ENCODE measurements at regions not wholly inside any gene's neighbourhood (a gene's known extent, or its start where the extent isn't known, plus 50 kb on each side); places are given as distances from the start of the nearest gene placed in this dataset.
"Not testable (repeated sequence)": the region's sequence is repeated elsewhere in the genome, so short reads cannot be mapped to it uniquely, and the experiment has no call there.

DNA sequence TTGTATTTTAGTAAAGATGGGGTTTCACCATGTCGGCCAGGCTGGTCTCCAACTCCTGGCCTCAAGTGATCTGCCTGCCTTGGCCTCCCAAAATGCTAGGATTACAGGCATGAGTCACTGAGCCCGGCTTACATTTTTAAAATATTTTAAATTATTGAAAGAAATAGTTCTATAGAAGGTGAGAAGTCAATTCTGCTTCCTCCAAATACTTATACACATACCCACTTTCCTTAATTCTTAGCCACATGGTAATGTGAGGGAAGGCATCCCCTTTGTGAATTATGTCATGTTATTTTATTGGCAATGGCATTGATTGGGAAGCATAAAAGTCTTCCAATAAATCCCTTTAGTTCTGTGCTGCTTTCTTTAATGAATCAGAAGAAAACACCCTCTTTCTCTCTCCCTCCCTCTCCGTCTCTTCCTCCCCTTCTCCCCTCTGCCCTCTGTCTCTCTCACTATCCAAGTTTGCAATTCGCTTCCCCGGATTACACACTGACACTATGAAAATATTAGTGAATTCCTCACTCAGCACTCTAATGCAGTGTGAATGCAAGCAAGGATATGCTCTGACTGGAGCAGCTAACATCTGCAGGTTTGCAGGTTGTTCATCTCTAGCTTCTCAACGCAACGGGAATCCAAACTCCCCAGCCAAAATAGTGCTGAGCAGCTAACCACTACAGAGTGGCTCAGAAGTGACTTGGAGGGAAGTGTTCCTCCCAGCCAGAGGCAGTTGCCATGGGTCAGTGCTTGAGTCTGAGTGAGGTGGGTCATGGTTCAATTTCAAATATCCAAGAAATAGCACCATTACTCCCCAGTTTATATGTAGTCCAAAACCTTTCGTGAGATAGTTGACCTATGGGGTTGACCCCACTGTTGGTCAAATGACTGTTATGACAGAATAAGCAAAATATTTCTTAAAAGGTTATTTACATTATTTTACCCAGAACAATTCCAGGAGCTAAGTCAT, 77.8 kb upstream of the CD55 start:
- no peak for DNase-seq

DNA sequence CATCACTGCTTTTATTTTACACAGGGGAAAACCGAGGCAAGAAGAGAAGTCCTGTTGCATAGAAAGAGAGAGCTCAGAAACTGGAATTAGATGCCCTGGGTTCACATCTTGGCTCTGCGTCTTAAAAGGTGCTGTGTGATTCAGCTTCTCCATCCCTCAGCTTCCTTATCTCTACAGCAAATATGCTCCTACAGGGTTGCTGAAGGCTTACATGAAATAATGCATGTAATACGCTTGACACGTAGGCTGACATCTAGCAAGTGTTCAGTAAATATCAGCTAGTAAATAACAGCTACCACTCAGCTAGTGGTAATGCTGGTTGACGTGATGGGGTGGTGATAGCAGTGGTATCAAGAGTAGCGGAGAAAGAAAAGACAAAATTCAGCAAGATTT, 77.1 kb upstream of the CD55 start:
- DNase-seq, result no peak

DNA sequence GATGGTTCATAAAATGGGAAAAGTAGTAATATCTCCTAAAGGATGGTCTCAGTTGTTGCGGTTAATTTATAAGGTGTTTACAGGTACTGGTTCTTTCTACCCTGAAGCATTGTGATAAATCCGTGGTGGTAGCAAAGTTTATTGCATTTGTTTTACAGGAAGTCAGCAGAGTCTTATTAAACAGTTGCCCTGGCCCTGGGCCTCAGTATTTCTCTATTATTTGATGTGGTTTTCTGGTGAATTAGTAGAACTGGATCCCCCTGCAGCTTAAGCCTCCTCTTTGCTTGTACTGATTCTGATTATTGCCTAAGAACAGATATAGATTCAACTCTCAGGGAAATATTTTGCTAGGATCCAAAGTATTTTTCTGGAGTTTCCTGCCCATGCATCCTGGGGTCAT, 76.4 kb upstream of the CD55 start:
- no peak for DNase-seq

DNA sequence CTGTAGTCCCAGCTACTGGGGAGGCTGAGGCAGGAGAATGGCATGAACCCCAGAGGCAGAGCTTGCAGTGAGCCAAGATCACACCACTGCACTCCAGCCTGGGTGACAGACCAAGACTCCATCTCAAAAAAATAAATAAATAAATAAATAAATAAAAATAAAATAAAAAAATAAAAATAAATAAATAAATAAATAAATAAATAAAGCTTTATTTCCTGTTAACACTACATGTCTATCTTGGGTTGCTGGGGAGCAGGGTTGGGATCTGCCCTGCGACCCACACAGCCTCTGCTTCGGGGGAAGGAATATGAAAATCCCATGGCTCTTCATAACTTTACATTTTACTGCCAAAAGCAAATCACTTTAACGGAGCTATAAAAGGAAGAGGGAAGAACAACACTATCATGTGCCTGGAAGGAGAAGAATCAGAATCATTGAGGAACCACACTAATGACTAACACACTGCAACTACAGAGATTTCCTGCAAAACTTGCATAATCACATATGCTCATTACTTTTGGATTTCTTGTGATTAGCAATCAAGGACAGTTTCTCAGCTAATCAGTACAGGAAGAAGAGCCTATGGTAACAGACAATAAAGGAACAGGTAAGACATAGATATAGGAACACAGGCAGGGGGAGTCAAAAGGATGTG, 72.8 kb upstream of the CD55 start:
- no peak for DNase-seq

DNA sequence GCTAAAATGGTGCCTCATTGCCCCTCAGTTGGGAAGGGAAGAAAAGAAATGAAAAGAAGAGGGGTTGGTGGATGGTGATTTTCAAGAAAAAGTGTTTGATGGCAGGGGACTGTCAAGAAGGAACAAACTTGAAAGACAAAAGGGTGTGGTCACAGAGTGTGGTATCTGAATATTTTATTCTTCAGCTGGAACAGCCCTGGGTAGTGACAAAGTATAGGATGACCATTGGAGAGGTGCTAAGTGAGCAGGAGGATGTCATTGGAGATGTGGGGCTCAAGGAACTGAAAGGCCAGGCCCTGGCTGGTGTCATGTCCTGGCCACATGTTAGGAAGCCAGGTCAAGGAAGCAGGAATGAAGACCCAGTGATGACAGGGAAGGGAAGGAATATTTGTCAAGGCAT, 71.0 kb upstream of the CD55 start:
- DNase-seq, result no peak

DNA sequence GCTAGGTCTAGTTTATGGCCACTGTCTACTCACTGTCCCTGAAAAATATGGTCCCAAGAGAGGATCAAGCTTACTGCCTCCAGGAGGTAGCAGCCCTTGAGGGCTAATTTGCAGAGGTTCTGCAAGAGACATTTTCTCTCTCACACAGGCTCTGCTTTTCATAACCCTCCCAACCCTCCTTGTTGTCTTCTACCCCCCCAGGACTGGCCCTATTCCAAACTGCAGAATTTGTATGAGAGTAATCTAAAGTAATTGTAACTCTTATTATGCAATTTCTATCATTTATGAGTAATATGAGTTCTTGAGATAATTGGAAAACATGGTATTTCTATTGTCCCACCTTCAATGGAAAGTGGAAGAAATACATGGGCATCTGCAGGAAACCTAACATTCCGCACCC, 70.4 kb upstream of the CD55 start:
- DNase-seq, result no peak

DNA sequence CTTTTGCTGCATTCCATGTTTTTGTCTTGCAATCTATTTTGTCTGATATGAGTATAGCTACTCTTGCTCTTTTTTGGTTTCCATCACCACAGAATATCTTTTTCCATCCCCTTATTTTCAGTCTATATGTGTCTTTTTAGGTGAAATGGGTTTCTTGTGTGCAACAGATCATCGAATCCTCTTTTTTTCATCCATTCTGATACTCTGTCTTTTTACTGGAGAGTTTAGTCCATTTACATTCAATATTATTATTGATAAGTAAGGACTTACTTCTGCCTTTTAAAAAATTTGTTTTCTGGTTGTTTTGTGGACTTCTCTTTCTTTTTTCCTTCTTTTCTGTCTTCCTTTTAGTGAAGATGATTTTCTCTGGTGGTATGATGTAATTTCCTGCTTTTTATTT, 64.6 kb upstream of the CD55 start:
- no peak for DNase-seq

DNA sequence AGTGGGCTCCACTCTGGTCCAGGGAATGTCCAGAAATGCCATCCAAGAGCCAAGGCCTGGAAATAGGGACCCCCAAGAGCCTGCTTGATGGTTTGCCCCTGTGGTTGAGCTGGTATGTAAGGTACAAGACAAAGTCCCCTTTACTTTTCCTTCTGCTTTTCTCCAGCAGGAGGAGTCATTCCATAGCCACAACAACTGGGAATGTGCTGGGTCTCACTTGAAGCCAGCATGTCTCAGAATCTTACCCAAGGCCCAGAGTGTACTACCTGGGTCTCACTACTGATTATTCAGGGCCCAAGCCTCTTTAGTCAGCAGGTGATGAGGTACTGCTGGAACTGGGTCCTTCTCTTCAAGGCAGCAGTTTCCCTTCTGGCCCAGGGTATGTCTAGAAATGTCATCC, 62.1 kb upstream of the CD55 start:
- DNase-seq, result no peak

DNA sequence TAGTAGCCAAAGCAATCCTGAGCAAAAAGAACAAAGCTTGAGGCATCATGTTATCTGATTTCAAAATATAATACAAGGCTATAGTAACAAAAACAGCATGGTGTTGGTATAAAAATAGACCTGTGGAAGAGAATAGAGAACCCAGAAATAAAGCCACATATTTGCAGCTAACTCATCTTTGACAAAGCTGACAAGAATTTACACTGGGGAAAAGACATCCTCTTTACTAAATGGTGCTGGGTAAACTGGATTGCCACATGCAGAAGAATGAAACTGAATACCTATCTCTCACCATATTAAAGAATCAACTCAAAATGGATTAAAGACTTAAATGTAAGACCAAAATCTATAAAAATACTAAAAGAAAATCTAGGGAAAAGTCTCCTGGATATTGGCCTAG, 59.5 kb upstream of the CD55 start:
- no peak for DNase-seq

DNA sequence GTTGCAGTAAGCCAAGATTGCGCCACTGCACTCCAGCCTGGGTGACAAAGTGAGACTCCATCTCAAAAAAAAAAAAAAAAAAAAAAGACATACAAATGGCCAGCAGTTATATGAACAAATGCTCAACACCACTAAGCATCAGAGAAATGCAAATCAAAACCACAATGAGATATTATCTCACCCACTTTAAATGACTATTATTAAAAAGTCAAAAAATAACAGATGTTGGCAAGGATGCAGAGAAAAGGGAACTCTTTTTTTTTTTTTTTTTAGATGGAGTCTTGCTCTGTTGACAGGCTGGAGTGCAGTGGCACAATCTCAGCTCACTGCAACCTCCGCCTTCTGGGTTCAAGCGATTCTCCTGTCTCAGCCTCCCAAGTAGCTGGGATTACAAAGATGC, 58.6 kb upstream of the CD55 start:
- DNase-seq, result not testable (repeated sequence)

DNA sequence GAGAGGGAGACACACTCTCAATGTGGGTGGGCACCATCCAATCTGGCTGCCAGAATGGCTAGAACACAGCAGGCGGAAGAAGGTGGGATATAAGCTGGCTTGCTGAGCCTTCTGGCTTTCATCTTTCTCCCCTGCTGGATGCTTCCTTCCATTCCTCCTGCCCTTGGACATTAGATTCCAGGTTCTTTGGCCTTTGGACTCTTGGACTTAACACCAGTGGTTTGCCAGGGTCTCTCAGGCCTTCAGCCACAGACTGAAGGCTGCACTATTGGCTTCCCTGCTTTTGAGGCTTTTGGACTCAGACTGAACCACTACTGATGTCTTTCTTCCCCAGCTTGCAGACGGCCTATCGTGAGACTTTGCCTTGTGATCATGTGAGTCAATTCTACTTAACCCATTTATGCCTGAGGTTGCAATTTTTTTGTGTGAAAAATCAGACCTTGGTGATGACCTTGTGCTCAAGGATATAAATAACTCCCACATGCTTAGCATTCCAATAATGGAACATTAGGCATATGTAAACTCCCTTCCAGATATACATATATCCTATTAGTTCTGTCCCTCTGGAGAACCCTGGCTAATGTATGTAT, 56.7 kb upstream of the CD55 start:
- DNase-seq, result no peak

DNA sequence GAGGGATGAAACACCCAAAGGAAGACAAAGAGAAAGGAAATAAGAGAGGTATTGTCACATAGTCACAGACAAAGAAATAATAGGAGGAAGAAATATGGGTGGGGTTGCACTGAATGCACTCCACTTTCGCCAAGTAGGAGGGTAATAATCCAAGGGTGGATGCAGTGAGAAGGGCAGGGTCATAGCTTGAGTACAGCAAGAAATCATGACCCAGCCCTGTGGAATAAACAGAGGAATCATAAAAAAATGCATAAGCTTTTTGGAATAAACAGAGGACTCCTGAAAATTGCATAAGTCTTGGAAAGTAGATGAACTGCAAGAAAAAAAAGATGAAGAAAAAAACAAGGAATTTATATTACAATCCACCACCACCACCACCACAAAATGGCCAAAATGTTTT, 53.1 kb upstream of the CD55 start:
- no peak for DNase-seq

DNA sequence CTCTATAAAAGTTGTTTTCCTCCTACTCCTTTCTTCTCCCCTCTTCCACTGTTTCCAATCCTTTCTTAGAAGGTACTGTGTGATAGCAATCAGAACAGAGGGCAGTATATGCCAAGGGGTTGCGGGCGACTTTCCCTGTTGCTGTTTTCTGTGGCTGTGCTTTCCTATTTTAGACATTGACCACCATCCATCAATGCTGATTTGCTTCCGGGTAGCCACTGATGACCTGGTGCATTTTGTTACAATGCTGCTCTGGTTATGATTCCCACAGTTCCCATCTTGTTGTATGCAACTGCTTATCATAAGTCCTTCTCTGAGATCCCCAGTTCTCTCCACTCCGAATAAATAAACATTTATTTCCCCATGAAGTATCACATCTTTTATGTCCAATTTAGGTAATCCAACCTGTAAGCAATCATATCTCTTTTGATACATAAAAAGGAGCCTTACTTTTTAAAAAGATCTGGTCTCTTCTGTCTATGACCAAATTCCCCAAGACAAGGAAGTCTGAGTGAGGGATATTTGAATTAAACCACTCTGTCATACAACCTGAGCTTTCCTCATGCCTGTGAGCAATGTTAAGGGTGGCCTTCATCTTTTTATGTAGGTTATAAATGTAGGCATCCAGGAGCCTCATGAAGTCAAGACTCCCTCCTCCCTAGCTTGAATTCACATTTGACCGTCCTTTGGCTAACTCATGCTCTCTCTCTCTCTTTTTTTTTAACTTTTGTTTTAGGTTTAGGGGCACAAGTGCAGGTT, 52.5 kb upstream of the CD55 start:
- no peak for DNase-seq

Measured in left kidney (tissue), 1 donor.